Endothelial cell of umbilical vein (primary cell): ENCODE measurements at regions not wholly inside any gene's neighbourhood (a gene's known extent, or its start where the extent isn't known, plus 50 kb on each side); places are given as distances from the start of the nearest gene placed in this dataset.

Experiments
- BruUV-seq: library from RNA; stranded (reverse); fragments of 400-500 nt; replicated peaks from 2 replicates; lab custom pipeline; 2021; lab: Mats Ljungman, UMichigan
- CTCF ChIA-PET: fragments of 300-600, 350-600 bp; sonication (Branson Sonifier 250); formaldehyde crosslinking; loops from one replicate; lab custom pipeline; 2021; ENCODE audit warnings: antibody characterized with exemption, inconsistent platforms; lab: Charles Lee
- POLR2A ChIA-PET: fragments of 300-600, 350-600 bp; sonication (Branson Sonifier 250); formaldehyde crosslinking; loops from one replicate; lab custom pipeline; 2021; ENCODE audit warnings: antibody characterized with exemption, inconsistent platforms; lab: Charles Lee
- DNase-seq: peaks from one replicate; pipeline ENCODE4 v3.0.0-alpha.2; 2011; ENCODE audit warnings: low read depth, low spot score
- FAIRE-seq: peaks from 2 replicates; lab custom pipeline; 2011; peaks lifted over from hg19 to GRCh38; lab: Jason Lieb, UNC
- H2AFZ ChIP-seq: 2 replicates; pipeline ENCODE4 v1.6.0; 2012; ENCODE audit warnings: low read depth, low read length, control low read depth, inconsistent platforms
- H3K27ac ChIP-seq: 2 replicates; pipeline ENCODE4 v1.5.1; 2011; ENCODE audit warnings: low read depth, mild to moderate bottlenecking, control low read depth, low read length, moderate library complexity; ENCODE audit not compliant: insufficient read depth
- H3K27me3 ChIP-seq, 2 experiments: 2 replicates each; pipeline versions ENCODE4 v1.6.0 to v1.6.1; 2011; ENCODE audit warnings: low read length in 2 of 2, mixed read lengths in 1 of 2; ENCODE audit not compliant: control insufficient read depth in 2 of 2, insufficient read depth in 2 of 2
- H3K36me3 ChIP-seq, 2 experiments: 2 replicates in 1 of 2; 3 replicates in 1 of 2; pipeline ENCODE4 v1.5.1; 2011; ENCODE audit warnings: low read length in 2 of 2, mild to moderate bottlenecking in 1 of 2, moderate library complexity in 1 of 2; ENCODE audit not compliant: control insufficient read depth in 2 of 2, insufficient read depth in 2 of 2; ENCODE audit errors: extremely low read depth in 1 of 2
- H3K4me1 ChIP-seq: 3 replicates; pipeline ENCODE4 v1.5.1; 2011; ENCODE audit warnings: mild to moderate bottlenecking, low read length; ENCODE audit not compliant: control insufficient read depth, insufficient read depth; ENCODE audit errors: extremely low read depth
- H3K4me2 ChIP-seq: 2 replicates; pipeline ENCODE4 v1.6.1; 2011; ENCODE audit warnings: low read length, control low read depth, mixed read lengths; ENCODE audit not compliant: insufficient read depth
- H3K4me3 ChIP-seq, 3 experiments: fragments of 200-600 bp in 1 of 3; sonication (generic), shearing (Covaris generic) in 1 of 3; replicated peaks in 1 of 3; 2 replicates each; pipeline ENCODE4 v1.5.1; 2011 to 2016; ENCODE audit warnings: control low read depth in 3 of 3, low read length in 3 of 3, mild to moderate bottlenecking in 2 of 3, inconsistent platforms in 1 of 3, low read depth in 1 of 3, moderate library complexity in 1 of 3; ENCODE audit not compliant: insufficient read depth in 1 of 3
- H3K79me2 ChIP-seq: 2 replicates; pipeline ENCODE4 v1.6.0; 2012; ENCODE audit warnings: low read length, inconsistent platforms; ENCODE audit not compliant: control insufficient read depth, insufficient read depth
- H3K9ac ChIP-seq: replicated peaks from 2 replicates; pipeline ENCODE3; 2011; ENCODE audit warnings: low read length, control low read depth; ENCODE audit not compliant: insufficient read depth; ENCODE audit errors: extremely low read depth
- H3K9me1 ChIP-seq: replicated peaks from 3 replicates; pipeline ENCODE4 v1.6.0; 2011; ENCODE audit warnings: mild to moderate bottlenecking, low read length; ENCODE audit not compliant: control insufficient read depth, insufficient read depth; ENCODE audit errors: extremely low read depth
- H3K9me3 ChIP-seq: replicated peaks from 2 replicates; pipeline ENCODE4 v1.5.1; 2012; ENCODE audit warnings: low read length, inconsistent platforms; ENCODE audit not compliant: control insufficient read depth, insufficient read depth
- H4K20me1 ChIP-seq: replicated peaks from 2 replicates; pipeline ENCODE3; 2011; ENCODE audit warnings: mild to moderate bottlenecking, low read length; ENCODE audit not compliant: control insufficient read depth, insufficient read depth; ENCODE audit errors: extremely low read depth
- EZH2 ChIP-seq: IDR thresholded peaks from 2 replicates; pipeline ENCODE4 v1.6.1; 2012; ENCODE audit warnings: borderline replicate concordance, low read depth, mild to moderate bottlenecking, moderate library complexity, low read length, inconsistent platforms; ENCODE audit not compliant: severe bottlenecking
- FOS ChIP-seq: IDR thresholded peaks from 2 replicates; pipeline ENCODE4 v1.6.1; 2011; ENCODE audit warnings: mild to moderate bottlenecking, low read length, moderate library complexity, borderline replicate concordance; ENCODE audit not compliant: insufficient read depth
- GATA2 ChIP-seq: IDR thresholded peaks from 2 replicates; pipeline ENCODE4 v1.7.0; 2011; ENCODE audit warnings: low read depth, mild to moderate bottlenecking, moderate library complexity, mixed read lengths, low read length; ENCODE audit not compliant: insufficient read length, insufficient read depth
- JUN ChIP-seq: IDR thresholded peaks from 2 replicates; pipeline ENCODE4 v1.6.1; 2011; ENCODE audit warnings: borderline replicate concordance, low read depth; ENCODE audit not compliant: insufficient read length, insufficient read depth
- MYC ChIP-seq: IDR thresholded peaks from one replicate; pipeline ENCODE4 v1.6.1; 2011; ENCODE audit warnings: mild to moderate bottlenecking, low read depth, low read length
- POLR2A ChIP-seq: IDR thresholded peaks from 2 replicates; pipeline ENCODE4 v1.6.1; 2012; ENCODE audit warnings: low read depth, mild to moderate bottlenecking, control low read depth, low read length
- POLR2AphosphoS5 ChIP-seq: IDR thresholded peaks from 2 replicates; pipeline ENCODE4 v1.6.1; 2012; ENCODE audit warnings: low read depth, mild to moderate bottlenecking, control low read depth, low read length, moderate library complexity; ENCODE audit not compliant: insufficient read depth
- dilution Hi-C: fragments of 300-500 bp; cut with MboI; formaldehyde crosslinking; loops from one replicate; pipeline ENCODE4 v1.15.0; 2019; ENCODE audit warnings: low sequenced_read_pairs; ENCODE audit not compliant: extremely low pct_ligation_motif_present
- intact Hi-C: fragments of 100-400 bp; cut with micrococcal nuclease; formaldehyde crosslinking; loops from one replicate; pipeline ENCODE4 v1.10.0; 2022
- TF ChIP-seq, protein P1 (sequence below): IDR thresholded peaks from 2 replicates; pipeline ENCODE4 v1.6.1; 2011; ENCODE audit not compliant: insufficient read depth, insufficient read length
- TF ChIP-seq, protein P2 (sequence below), 2 donors: IDR thresholded peaks; 1 replicate in 1 of 2; 2 replicates in 1 of 2; pipeline ENCODE4 v1.5.1; 2011; ENCODE audit warnings: low read length in 2 of 2, mild to moderate bottlenecking in 2 of 2, moderate library complexity in 2 of 2, control low read depth in 1 of 2, inconsistent platforms in 1 of 2, low read depth in 1 of 2; ENCODE audit not compliant: insufficient read depth in 1 of 2; ENCODE audit errors: extremely low read depth in 1 of 2

DNA sequence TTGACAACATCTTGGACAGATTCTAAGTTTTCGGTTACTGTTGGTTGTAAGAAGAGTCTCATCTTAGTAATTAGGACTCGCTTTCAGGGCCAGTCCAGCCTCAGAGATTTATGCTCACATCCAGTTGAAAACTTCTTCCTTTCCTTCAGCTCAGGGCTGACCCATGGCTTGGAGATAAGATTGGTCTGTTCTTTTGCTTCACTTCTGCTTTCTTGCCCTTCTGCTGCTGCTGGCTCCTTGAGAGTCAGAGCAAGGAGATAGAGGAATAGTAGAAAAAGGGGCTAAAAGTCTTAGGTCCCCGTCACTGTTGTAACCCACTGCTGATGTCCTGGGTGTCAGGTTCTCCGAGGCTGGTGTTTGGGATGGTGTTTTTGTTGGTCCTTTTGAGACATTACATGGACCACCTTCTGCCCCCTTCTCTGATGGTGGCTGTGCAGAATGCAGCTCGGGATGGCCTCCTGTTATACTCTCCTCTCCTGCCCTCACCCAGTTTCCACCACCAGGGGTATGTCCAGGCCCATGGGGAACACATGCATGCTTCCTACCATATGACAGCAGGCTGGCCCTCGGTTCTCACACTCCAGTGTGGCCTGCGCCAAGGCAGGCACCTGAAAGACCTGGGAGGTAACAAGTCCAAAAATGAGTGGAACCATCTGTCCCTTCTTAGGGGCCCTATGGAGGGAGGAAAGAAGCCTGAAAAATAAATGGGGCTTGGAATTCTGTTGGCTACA, 67.8 kb upstream of the PCBD1 start:
- POLR2A ChIA-PET, result no interaction called here
- dilution Hi-C loops, result no loop called here

More for the DNA sequence above, 67.8 kb upstream of the PCBD1 start:
- Histone ChIP-seq H3K9me1 (no peaks in the 10 kb centered on the region), H3K4me1 (no peaks in the 10 kb centered on the region), H3K36me3 (no peaks in the 10 kb centered on the region), H3K9ac (no peak overlapping the region), H3K9me3 (no peaks in the 10 kb centered on the region), H3K4me2 (no peak overlapping the region), H3K27ac (no peak overlapping the region), H3K4me3 (no peak overlapping the region), H4K20me1 (no peaks in the 10 kb centered on the region), H3K79me2 (no peaks in the 10 kb centered on the region), H3K27me3 (peaks cover 3 to 6% of the 10 kb centered on the region in 2 experiments), H2AFZ (no peak overlapping the region)
- DNase-seq (no peak), FAIRE-seq (no peak)
- no TSS peak for BruUV-seq
- intact Hi-C loops, result no loop called here
- no peak for TF ChIP-seq FOS
- TF ChIP-seq GATA2, result no peak
- no peak for TF ChIP-seq JUN
- no peak for TF ChIP-seq POLR2A
- TF ChIP-seq EZH2, result no peak
- TF ChIP-seq POLR2AphosphoS5, result no peak
- TF ChIP-seq, protein P1, sequence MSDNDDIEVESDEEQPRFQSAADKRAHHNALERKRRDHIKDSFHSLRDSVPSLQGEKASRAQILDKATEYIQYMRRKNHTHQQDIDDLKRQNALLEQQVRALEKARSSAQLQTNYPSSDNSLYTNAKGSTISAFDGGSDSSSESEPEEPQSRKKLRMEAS, result no peak
- TF ChIP-seq, protein P2, sequence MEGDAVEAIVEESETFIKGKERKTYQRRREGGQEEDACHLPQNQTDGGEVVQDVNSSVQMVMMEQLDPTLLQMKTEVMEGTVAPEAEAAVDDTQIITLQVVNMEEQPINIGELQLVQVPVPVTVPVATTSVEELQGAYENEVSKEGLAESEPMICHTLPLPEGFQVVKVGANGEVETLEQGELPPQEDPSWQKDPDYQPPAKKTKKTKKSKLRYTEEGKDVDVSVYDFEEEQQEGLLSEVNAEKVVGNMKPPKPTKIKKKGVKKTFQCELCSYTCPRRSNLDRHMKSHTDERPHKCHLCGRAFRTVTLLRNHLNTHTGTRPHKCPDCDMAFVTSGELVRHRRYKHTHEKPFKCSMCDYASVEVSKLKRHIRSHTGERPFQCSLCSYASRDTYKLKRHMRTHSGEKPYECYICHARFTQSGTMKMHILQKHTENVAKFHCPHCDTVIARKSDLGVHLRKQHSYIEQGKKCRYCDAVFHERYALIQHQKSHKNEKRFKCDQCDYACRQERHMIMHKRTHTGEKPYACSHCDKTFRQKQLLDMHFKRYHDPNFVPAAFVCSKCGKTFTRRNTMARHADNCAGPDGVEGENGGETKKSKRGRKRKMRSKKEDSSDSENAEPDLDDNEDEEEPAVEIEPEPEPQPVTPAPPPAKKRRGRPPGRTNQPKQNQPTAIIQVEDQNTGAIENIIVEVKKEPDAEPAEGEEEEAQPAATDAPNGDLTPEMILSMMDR (IDR thresholded peaks at IDR 0.05; ENCODE audit: extremely low read depth in 1 of 2, insufficient read depth in 1 of 2, low read depth in 1 of 2, low read length in 2 of 2), result no peak
- TF ChIP-seq MYC, result no peak
- CTCF ChIA-PET, result interaction anchor here (1.0 kb wide), 1 partner anchor 54 kb away, joined by 3 read pairs; no protein-coding TSS in a partner anchor
